ENCODE measurements at regions not wholly inside any gene's neighbourhood (a gene's known extent, or its start where the extent isn't known, plus 50 kb on each side); places are given as distances from the start of the nearest gene placed in this dataset.

GRCh38 chr14:106729551-106729950, 1203.2 kb downstream of the TMEM121 start:
- no peak overlapping the region for H3K27ac ChIP-seq (ENCODE audit: low read depth, low read length)
- FAIRE-seq: no peak
- H3K79me2 ChIP-seq (ENCODE audit: control insufficient read depth in 1 of 2, insufficient read depth in 2 of 2, low read length in 2 of 2): no peaks in the 10 kb centered on the region
- 59% methylated on average over 2 of the region's 2 CpGs; no CpG with 5 or more reads in 1 of the 2 experiments for WGBS, 2 experiments (ENCODE audit: extremely low coverage in 1 of 2, insufficient coverage in 1 of 2, insufficient read length in 1 of 2, insufficient replicate concordance in 2 of 2, low coverage in 1 of 2, low lambda C conversion rate in 2 of 2, missing lambda C conversion rate in 1 of 2)
- H4K91ac ChIP-seq (replicated peaks; ENCODE audit: insufficient read length, low read length): no peak overlapping the region
- H2AFZ ChIP-seq (ENCODE audit: low read length): no peak overlapping the region
- no peak overlapping the region for H3K23ac ChIP-seq (ENCODE audit: insufficient read length)
- ChIA-PET CTCF (ENCODE audit: partially characterized antibody) (no interaction called here), POLR2A (ENCODE audit: partially characterized antibody) (no interaction called here)
- no peak overlapping the region for H3K4me2 ChIP-seq (ENCODE audit: insufficient read depth in 1 of 2, low read depth in 2 of 2, low read length in 2 of 2)
- H2BK120ac ChIP-seq (replicated peaks; ENCODE audit: low read depth, low read length): no peak overlapping the region
- H3K56ac ChIP-seq (replicated peaks; ENCODE audit: insufficient read length, low read depth, low read length): no peak overlapping the region
- DNase-seq (ENCODE audit: low read depth in 1 of 2, low spot score in 2 of 2): no peak
- H3K9ac ChIP-seq (replicated peaks in 1 of 4; ENCODE audit: extremely low read depth in 1 of 4, low read depth in 3 of 4, low read length in 3 of 4): no peak overlapping the region
- H3K27me3 ChIP-seq (replicated peaks in 1 of 4; ENCODE audit: control insufficient read depth in 3 of 4, extremely low read depth in 1 of 4, insufficient read depth in 3 of 4, low read length in 3 of 4): no peaks in the 10 kb centered on the region
- no peak overlapping the region for H3K4ac ChIP-seq (replicated peaks; ENCODE audit: insufficient read length, low read depth, low read length)
- no peaks in the 10 kb centered on the region for H3K79me1 ChIP-seq (ENCODE audit: low read depth, low read length)
- H3K18ac ChIP-seq (ENCODE audit: extremely low read depth, low read length): no peak overlapping the region
- H2BK15ac ChIP-seq (ENCODE audit: low read length): no peak overlapping the region
- no peak overlapping the region for H3K14ac ChIP-seq (ENCODE audit: insufficient read length)
- H4K5ac ChIP-seq (ENCODE audit: insufficient read length, low read depth, low read length): no peak overlapping the region
- H2AK5ac ChIP-seq (ENCODE audit: low read depth, low read length): no peak overlapping the region
- no peaks in the 10 kb centered on the region for H3K4me1 ChIP-seq (replicated peaks in 1 of 4; ENCODE audit: control insufficient read depth in 3 of 4, insufficient read depth in 4 of 4, low read length in 3 of 4)
- no peaks in the 10 kb centered on the region for H3K23me2 ChIP-seq (ENCODE audit: low read depth, low read length)
- H3K36me3 ChIP-seq (ENCODE audit: control insufficient read depth in 2 of 4, insufficient read depth in 4 of 4, low read length in 3 of 4): no peaks in the 10 kb centered on the region
- no peak overlapping the region for H3K4me3 ChIP-seq (ENCODE audit: extremely low read depth in 1 of 4, insufficient read depth in 2 of 4, low read depth in 3 of 4, low read length in 4 of 4)
- H2BK12ac ChIP-seq (ENCODE audit: low read depth, low read length): no peak overlapping the region
- H4K8ac ChIP-seq (ENCODE audit: extremely low read depth, insufficient read depth, low read length): no peak overlapping the region
- no peaks in the 10 kb centered on the region for H4K20me1 ChIP-seq (replicated peaks in 1 of 2; ENCODE audit: control insufficient read depth in 1 of 2, insufficient read depth in 2 of 2, low read length in 2 of 2)
- H2BK5ac ChIP-seq (ENCODE audit: low read depth, low read length): no peak overlapping the region
- peaks cover 7 to 27% of the 10 kb centered on the region in 2 experiments; a peak in 3 of 4 replicates for H3K9me3 ChIP-seq (ENCODE audit: insufficient read depth in 2 of 2, low read depth in 1 of 2, low read length in 1 of 2)
- H2BK20ac ChIP-seq (ENCODE audit: low read length): no peak overlapping the region
- no peak for TF ChIP-seq TCF12 (IDR thresholded peaks at IDR 0.05; ENCODE audit: low read depth, low read length)
- TF ChIP-seq, protein P1, sequence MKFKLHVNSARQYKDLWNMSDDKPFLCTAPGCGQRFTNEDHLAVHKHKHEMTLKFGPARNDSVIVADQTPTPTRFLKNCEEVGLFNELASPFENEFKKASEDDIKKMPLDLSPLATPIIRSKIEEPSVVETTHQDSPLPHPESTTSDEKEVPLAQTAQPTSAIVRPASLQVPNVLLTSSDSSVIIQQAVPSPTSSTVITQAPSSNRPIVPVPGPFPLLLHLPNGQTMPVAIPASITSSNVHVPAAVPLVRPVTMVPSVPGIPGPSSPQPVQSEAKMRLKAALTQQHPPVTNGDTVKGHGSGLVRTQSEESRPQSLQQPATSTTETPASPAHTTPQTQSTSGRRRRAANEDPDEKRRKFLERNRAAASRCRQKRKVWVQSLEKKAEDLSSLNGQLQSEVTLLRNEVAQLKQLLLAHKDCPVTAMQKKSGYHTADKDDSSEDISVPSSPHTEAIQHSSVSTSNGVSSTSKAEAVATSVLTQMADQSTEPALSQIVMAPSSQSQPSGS (IDR thresholded peaks at IDR 0.05; ENCODE audit: low read length): no peak

Measured in H1 (cell line).